ENCODE measurements at regions not wholly inside any gene's neighbourhood (a gene's known extent, or its start where the extent isn't known, plus 50 kb on each side); places are given as distances from the start of the nearest gene placed in this dataset.

GRCh38 chr2:30041884-30042283 is 104.9 kb upstream of the YPEL5 start:
- DNase-seq, result no peak
- no peak for ATAC-seq
- Histone ChIP-seq H3K4me3 (no peak overlapping the region), H3K36me3 (no peaks in the 10 kb centered on the region), H3K27me3 (peaks cover 0 to 16% of the 10 kb centered on the region in 2 donors), H3K27ac (no peak overlapping the region), H3K9me3 (no peaks in the 10 kb centered on the region), H3K4me1 (no peaks in the 10 kb centered on the region)
- TF ChIP-seq, protein P1, sequence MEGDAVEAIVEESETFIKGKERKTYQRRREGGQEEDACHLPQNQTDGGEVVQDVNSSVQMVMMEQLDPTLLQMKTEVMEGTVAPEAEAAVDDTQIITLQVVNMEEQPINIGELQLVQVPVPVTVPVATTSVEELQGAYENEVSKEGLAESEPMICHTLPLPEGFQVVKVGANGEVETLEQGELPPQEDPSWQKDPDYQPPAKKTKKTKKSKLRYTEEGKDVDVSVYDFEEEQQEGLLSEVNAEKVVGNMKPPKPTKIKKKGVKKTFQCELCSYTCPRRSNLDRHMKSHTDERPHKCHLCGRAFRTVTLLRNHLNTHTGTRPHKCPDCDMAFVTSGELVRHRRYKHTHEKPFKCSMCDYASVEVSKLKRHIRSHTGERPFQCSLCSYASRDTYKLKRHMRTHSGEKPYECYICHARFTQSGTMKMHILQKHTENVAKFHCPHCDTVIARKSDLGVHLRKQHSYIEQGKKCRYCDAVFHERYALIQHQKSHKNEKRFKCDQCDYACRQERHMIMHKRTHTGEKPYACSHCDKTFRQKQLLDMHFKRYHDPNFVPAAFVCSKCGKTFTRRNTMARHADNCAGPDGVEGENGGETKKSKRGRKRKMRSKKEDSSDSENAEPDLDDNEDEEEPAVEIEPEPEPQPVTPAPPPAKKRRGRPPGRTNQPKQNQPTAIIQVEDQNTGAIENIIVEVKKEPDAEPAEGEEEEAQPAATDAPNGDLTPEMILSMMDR (IDR thresholded peaks at IDR 0.05), result no peak
- intact Hi-C loops (cut with DNase I), result no loop called here

DNA sequence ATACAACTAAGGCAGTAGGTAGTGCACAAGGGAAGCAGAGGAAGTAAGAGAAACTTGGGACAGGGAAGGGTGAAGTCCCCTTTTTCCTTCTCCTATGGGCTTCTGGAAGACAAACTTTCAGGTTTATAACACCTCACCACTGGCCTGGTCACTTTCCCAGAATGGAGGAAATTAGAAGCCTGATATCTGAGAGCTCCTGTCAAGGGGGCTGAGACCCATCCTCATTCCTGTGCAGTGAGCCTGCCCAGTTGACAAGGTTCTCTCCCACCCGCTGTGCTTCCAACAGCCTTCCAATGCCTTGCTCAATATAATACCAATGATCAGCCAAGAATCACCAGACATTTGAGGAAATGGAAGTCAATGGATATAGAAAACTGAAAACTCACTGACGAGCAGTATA is 100.4 kb upstream of the YPEL5 start:
- Histone ChIP-seq H3K27ac (no peak overlapping the region), H3K9me3 (no peaks in the 10 kb centered on the region), H3K4me3 (no peak overlapping the region), H3K36me3 (no peaks in the 10 kb centered on the region), H3K4me1 (no peaks in the 10 kb centered on the region), H3K27me3 (peaks cover 0 to 16% of the 10 kb centered on the region in 2 donors)
- DNase-seq, result no peak
- no peak for ATAC-seq
- TF ChIP-seq, protein P1 (IDR thresholded peaks at IDR 0.05), result no peak
- intact Hi-C loops (cut with DNase I), result no loop called here

- Histone ChIP-seq H3K4me3 (no peak overlapping the region), H3K9me3 (no peaks in the 10 kb centered on the region), H3K4me1 (no peaks in the 10 kb centered on the region), H3K27me3 (peaks cover 0 to 16% of the 10 kb centered on the region in 2 donors), H3K27ac (no peak overlapping the region), H3K36me3 (no peaks in the 10 kb centered on the region)
- TF ChIP-seq, protein P1 (IDR thresholded peaks at IDR 0.05), result no peak
- ATAC-seq, result no peak
- no peak for DNase-seq
- intact Hi-C loops (cut with DNase I), result no loop called here
Measured at GRCh38 chr2:30046979-30047378, 99.8 kb upstream of the YPEL5 start.

DNA sequence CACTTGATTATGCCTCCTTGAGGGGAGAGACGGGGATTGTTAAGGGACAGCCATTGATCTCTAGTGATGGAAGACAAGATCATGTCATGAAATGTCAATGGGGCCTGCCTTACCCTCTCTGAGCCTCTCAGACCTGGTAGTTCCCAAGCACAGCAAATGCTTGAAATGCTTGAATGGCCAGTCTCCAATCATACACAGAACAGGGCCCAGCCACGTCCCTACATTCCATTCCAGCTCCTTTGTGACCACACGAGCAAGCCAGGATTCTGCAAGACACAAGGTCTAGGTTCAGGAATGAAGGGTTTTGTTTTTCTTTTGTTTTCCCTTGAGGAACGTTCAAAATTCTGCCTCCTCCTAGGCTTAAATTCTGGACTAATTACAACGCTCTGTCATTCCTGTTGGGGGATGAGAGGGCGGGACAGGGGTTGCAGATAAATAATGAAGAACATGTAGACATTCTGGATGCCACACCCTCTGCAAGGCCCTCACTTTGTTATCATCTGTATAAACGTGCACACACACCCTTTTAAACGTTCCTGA is 98.1 kb upstream of the YPEL5 start:
- TF ChIP-seq, protein P1 (IDR thresholded peaks at IDR 0.05), result no peak
- DNase-seq, result no peak
- peaks cover 0 to 21% of the 10 kb centered on the region in 2 donors for H3K27me3 ChIP-seq
- no peaks in the 10 kb centered on the region for H3K9me3 ChIP-seq
- H3K4me1 ChIP-seq, result no peaks in the 10 kb centered on the region
- no peak for ATAC-seq
- intact Hi-C loops (cut with DNase I), result no loop called here
- no peak overlapping the region for H3K4me3 ChIP-seq
- H3K27ac ChIP-seq, result no peak overlapping the region
- no peaks in the 10 kb centered on the region for H3K36me3 ChIP-seq

DNA sequence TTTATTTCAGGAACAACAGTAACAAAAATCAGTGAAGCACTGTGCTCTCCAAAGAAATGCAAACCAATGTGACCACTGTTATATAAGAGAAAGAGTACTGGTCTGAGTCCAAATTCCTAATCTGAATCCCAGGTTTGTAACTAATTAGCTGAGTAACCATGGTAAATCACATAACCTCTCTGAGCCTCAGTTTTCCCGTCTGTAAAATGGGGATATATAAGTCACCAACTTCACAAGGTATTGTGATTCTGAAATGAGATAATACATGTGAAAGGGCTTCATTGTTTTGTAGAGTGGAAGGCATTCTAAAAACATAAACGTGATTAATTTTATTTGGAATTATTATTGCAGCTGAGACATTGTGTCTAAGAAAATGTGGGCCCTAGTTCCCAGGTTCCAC is 91.3 kb upstream of the YPEL5 start:
- ATAC-seq, result no peak
- TF ChIP-seq, protein P1 (IDR thresholded peaks at IDR 0.05), result no peak
- no peaks in the 10 kb centered on the region for H3K36me3 ChIP-seq
- no peaks in the 10 kb centered on the region for H3K4me1 ChIP-seq
- no peak overlapping the region for H3K4me3 ChIP-seq
- no peak overlapping the region for H3K27ac ChIP-seq
- peaks cover 0 to 5% of the 10 kb centered on the region in 2 donors for H3K27me3 ChIP-seq
- DNase-seq, result no peak
- intact Hi-C loops (cut with DNase I), result no loop called here
- no peaks in the 10 kb centered on the region for H3K9me3 ChIP-seq
